Activated CD4-positive, CD25-positive, alpha-beta regulatory T cell treated with anti-CD3 and anti-CD28 coated beads, Interleukin-2, amount 50 U/mL, for 24 hours (primary cell): ENCODE measurements at regions not wholly inside any gene's neighbourhood (a gene's known extent, or its start where the extent isn't known, plus 50 kb on each side); places are given as distances from the start of the nearest gene placed in this dataset.
"Not testable (repeated sequence)": the region's sequence is repeated elsewhere in the genome, so short reads cannot be mapped to it uniquely, and the experiment has no call there.

Source experiments
- ATAC-seq, 2 donors: fragments of 150-1000 bp; cut with Tn5 transposase; one replicate each; pipeline ENCODE4 v1.10.0; 2021; ENCODE audit warnings: mild to moderate bottlenecking in 1 of 2, moderate library complexity in 1 of 2

- ATAC-seq = peak; percentile 58 to 68
Measured at GRCh38 chr21:6138244-6139136, 4382.9 kb upstream of the TPTE start.

GRCh38 chr21:6139331-6139730 is 4382.1 kb upstream of the TPTE start:
- not testable (repeated sequence) for ATAC-seq

GRCh38 chr21:6139862-6140261 is 4381.5 kb upstream of the TPTE start:
- ATAC-seq = not testable (repeated sequence)

- ATAC-seq = not testable (repeated sequence)
Measured at GRCh38 chr21:6140467-6141137, 4380.8 kb upstream of the TPTE start.

- not testable (repeated sequence) for ATAC-seq
Measured at GRCh38 chr21:6141138-6141474, 4380.3 kb upstream of the TPTE start.

- not testable (repeated sequence) for ATAC-seq
Measured at GRCh38 chr21:6153154-6153553, 4368.2 kb upstream of the TPTE start.

- ATAC-seq = peak; percentile 44 to 62
Measured at GRCh38 chr21:6154524-6155320, 4366.7 kb upstream of the TPTE start.

GRCh38 chr21:6156712-6157389 is 4364.5 kb upstream of the TPTE start:
- ATAC-seq = peak in 1 of 2 donors; percentile 13

- ATAC-seq = not testable (repeated sequence)
Measured at GRCh38 chr21:6157515-6157914, 4363.9 kb upstream of the TPTE start.

- not testable (repeated sequence) for ATAC-seq
Measured at GRCh38 chr21:6158171-6158570, 4363.2 kb upstream of the TPTE start.
